ENCODE measurements at regions not wholly inside any gene's neighbourhood (a gene's known extent, or its start where the extent isn't known, plus 50 kb on each side); places are given as distances from the start of the nearest gene placed in this dataset.

DNA sequence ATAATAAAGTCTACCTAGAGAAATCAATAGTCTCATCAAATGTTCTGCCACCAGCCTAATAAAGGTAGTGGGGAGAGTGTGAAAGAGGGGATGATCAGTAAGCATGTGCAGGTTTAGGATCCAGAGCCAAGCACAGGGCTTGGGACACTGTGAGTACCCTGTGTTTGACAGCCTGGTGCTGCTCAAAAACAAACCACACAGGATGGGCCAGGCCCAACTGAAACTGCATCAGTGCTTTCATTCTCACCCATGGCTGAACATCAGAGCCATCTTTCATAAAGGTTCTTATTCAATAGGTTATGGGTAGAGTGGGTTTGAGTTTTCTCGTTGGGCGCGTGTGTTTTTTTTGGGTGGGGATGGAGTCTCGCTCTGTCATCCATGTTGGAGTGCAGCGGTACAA lies 87.3 kb upstream of the NHSL1 start:
- TF ChIP-seq CTCF (conservative IDR thresholded peaks at IDR 0.05; ENCODE audit: low read depth, low read length) (no peak), EZH2 (IDR thresholded peaks at IDR 0.05; ENCODE audit: borderline replicate concordance, low read depth, low read length, poor library complexity, severe bottlenecking) (no peak)

All from A673 (cell line).